ENCODE measurements at regions not wholly inside any gene's neighbourhood (a gene's known extent, or its start where the extent isn't known, plus 50 kb on each side); places are given as distances from the start of the nearest gene placed in this dataset.

DNA sequence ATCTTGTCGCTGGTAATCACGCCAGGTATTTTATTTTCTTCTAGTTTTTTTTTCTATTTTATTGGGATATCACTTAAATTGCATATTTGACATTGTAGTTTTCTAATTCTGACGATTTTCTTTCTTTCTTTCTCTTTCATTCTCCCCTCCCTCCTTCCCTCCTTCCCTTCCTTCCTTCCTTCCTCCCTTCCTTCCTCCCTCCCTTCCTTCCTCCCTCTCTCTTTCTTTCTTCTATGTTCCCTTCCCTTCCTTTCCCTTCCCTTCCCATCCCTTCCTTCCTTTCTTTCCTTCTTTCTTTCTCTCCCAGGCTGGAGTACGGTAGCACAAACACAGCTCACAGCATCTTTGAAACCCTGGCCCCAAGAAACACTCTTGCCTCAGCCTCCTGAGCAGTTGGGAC is 100.6 kb upstream of the BCL6 start:
- Histone ChIP-seq H4K20me1 (ENCODE audit: control insufficient read depth, insufficient read depth, low read depth, low read length) (no peaks in the 10 kb centered on the region), H3K4me2 (ENCODE audit: low read length) (no peak overlapping the region), H3K9me3 (ENCODE audit: control insufficient read depth, insufficient read depth, low read length) (no peaks in the 10 kb centered on the region), H3K9me2 (replicated peaks; ENCODE audit: control insufficient read depth, low read length) (no peaks in the 10 kb centered on the region), H3K27me3 (ENCODE audit: control insufficient read depth, low read length) (no peaks in the 10 kb centered on the region), H3F3A (ENCODE audit: control insufficient read depth, insufficient read depth) (no peaks in the 10 kb centered on the region), H3K79me2 (ENCODE audit: control insufficient read depth, low read length) (no peaks in the 10 kb centered on the region), H3K27ac (ENCODE audit: low read depth, low read length) (no peak overlapping the region), H3K36me3 (ENCODE audit: control insufficient read depth, low read length) (no peaks in the 10 kb centered on the region), H3K4me3 (ENCODE audit: low read length) (no peak overlapping the region), H3K4me1 (ENCODE audit: control insufficient read depth, low read length) (no peaks in the 10 kb centered on the region)
- TF ChIP-seq, protein P1, sequence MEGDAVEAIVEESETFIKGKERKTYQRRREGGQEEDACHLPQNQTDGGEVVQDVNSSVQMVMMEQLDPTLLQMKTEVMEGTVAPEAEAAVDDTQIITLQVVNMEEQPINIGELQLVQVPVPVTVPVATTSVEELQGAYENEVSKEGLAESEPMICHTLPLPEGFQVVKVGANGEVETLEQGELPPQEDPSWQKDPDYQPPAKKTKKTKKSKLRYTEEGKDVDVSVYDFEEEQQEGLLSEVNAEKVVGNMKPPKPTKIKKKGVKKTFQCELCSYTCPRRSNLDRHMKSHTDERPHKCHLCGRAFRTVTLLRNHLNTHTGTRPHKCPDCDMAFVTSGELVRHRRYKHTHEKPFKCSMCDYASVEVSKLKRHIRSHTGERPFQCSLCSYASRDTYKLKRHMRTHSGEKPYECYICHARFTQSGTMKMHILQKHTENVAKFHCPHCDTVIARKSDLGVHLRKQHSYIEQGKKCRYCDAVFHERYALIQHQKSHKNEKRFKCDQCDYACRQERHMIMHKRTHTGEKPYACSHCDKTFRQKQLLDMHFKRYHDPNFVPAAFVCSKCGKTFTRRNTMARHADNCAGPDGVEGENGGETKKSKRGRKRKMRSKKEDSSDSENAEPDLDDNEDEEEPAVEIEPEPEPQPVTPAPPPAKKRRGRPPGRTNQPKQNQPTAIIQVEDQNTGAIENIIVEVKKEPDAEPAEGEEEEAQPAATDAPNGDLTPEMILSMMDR (IDR thresholded peaks at IDR 0.05; ENCODE audit: low read depth, low read length, poor library complexity, severe bottlenecking) = no peak
- TF ChIP-seq EZH2phosphoT487 (IDR thresholded peaks at IDR 0.05; ENCODE audit: borderline replicate concordance, low read length) = no peak

DNA sequence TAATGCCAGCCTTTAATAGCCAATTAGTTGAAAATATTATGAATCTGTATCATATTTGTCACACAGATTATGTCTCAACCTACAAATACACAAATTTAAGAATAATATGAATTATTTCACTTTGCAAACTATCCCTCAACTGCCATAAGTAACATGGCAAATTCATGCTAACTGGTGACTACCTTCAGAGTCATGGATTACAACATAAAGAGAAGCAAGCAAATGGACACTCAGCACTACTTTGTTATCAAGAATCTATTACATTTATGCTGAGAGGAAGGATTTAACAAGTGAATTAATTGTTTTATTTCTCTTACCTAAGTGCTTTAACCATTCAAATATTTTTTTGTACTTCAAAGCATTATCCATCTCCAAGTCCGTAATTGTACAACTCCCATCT is 103.1 kb upstream of the BCL6 start:
- TF ChIP-seq, protein P1 (IDR thresholded peaks at IDR 0.05; ENCODE audit: low read depth, low read length, poor library complexity, severe bottlenecking) = no peak
- TF ChIP-seq EZH2phosphoT487 (IDR thresholded peaks at IDR 0.05; ENCODE audit: borderline replicate concordance, low read length) = no peak
- Histone ChIP-seq H3K27me3 (ENCODE audit: control insufficient read depth, low read length) (no peaks in the 10 kb centered on the region), H3K9me3 (ENCODE audit: control insufficient read depth, insufficient read depth, low read length) (peaks cover 15% of the 10 kb centered on the region; the same call in 1 of the 2 replicates), H4K20me1 (ENCODE audit: control insufficient read depth, insufficient read depth, low read depth, low read length) (no peaks in the 10 kb centered on the region), H3K36me3 (ENCODE audit: control insufficient read depth, low read length) (no peaks in the 10 kb centered on the region; the same call in 1 of the 2 replicates), H3K4me3 (ENCODE audit: low read length) (no peak overlapping the region), H3K79me2 (ENCODE audit: control insufficient read depth, low read length) (no peaks in the 10 kb centered on the region), H3K9me2 (replicated peaks; ENCODE audit: control insufficient read depth, low read length) (no peaks in the 10 kb centered on the region), H3F3A (ENCODE audit: control insufficient read depth, insufficient read depth) (no peaks in the 10 kb centered on the region), H3K4me1 (ENCODE audit: control insufficient read depth, low read length) (no peaks in the 10 kb centered on the region), H3K27ac (ENCODE audit: low read depth, low read length) (no peak overlapping the region), H3K4me2 (ENCODE audit: low read length) (no peak overlapping the region)

DNA sequence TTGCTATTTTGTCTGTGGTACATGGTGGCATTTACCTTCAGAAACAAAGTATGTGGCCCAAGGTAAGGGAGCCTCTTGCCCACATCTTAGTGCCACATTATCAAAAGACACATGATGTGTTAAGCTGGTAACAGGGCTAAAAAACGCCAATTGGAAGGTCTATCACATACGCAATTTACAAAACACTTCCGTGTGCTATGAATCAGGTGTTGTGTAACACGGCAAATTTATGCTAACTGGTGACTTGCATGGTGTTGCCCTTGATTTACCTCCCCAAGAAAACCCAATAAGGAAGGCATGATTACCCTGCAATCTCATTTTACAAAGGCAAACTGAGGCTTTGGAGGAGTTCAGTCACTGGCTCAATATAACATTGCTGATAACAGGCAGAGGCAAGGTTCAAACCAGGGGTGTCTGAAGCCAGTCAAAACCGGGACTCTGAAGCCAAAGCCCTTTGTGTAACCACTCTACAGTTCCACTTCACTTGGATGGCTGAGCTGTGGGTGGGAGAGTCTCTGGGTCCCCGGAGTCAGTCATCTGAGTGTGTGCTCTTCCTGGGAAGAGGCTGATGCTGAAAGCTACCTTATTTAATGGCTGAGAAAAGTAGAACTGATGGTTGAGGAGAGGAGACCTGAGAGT is 103.9 kb upstream of the BCL6 start:
- no peaks in the 10 kb centered on the region for H3K79me2 ChIP-seq (ENCODE audit: control insufficient read depth, low read length)
- H3K9me2 ChIP-seq (replicated peaks; ENCODE audit: control insufficient read depth, low read length) = no peaks in the 10 kb centered on the region
- H3K4me2 ChIP-seq (ENCODE audit: low read length) = no peak overlapping the region
- H3K9me3 ChIP-seq (ENCODE audit: control insufficient read depth, insufficient read depth, low read length) = peaks cover 15% of the 10 kb centered on the region; the same call in 1 of the 2 replicates
- H3K27me3 ChIP-seq (ENCODE audit: control insufficient read depth, low read length) = no peaks in the 10 kb centered on the region
- no peak for TF ChIP-seq EZH2phosphoT487 (IDR thresholded peaks at IDR 0.05; ENCODE audit: borderline replicate concordance, low read length)
- TF ChIP-seq, protein P1 (IDR thresholded peaks at IDR 0.05; ENCODE audit: low read depth, low read length, poor library complexity, severe bottlenecking) = no peak
- H3K4me3 ChIP-seq (ENCODE audit: low read length) = no peak overlapping the region
- no peaks in the 10 kb centered on the region for H3F3A ChIP-seq (ENCODE audit: control insufficient read depth, insufficient read depth)
- no peak overlapping the region for H3K27ac ChIP-seq (ENCODE audit: low read depth, low read length)
- H4K20me1 ChIP-seq (ENCODE audit: control insufficient read depth, insufficient read depth, low read depth, low read length) = no peaks in the 10 kb centered on the region
- H3K4me1 ChIP-seq (ENCODE audit: control insufficient read depth, low read length) = no peaks in the 10 kb centered on the region
- H3K36me3 ChIP-seq (ENCODE audit: control insufficient read depth, low read length) = no peaks in the 10 kb centered on the region; the same call in 1 of the 2 replicates
